ENCODE measurements at regions not wholly inside any gene's neighbourhood (a gene's known extent, or its start where the extent isn't known, plus 50 kb on each side); places are given as distances from the start of the nearest gene placed in this dataset.

DNA sequence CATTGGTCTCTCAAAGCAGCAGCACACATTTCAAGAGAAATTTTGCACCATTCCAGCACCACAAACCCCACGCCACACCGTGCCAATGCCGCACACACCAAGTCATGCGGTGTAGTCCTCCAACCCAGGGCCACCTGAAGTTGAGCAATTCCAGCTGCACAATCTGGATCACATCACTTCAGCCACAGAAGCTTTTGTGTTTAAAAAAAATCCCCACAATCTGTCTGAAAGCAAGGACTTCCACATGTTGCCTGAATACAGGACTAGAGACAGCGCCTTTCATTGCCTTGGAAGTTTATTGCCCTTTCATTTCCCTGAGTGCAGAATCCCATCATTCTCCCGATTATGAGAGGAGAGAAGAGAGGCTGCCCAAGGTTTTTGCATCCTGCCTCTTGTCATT is 175.6 kb upstream of the BCL6 start:
- Histone ChIP-seq H3K4me1 (peaks cover 0 to 38% of the 10 kb centered on the region in 2 donors), H3K36me3 (no peaks in the 10 kb centered on the region), H3K9me3 (peaks cover 0 to 11% of the 10 kb centered on the region in 2 donors), H3K27ac (no peak overlapping the region), H3K4me3 (no peak overlapping the region), H3K27me3 (no peaks in the 10 kb centered on the region)
- ATAC-seq, result peak; percentile 31
- DNase-seq, result no peak
- intact Hi-C loops (cut with DNase I), result no loop called here
- TF ChIP-seq, protein P1, sequence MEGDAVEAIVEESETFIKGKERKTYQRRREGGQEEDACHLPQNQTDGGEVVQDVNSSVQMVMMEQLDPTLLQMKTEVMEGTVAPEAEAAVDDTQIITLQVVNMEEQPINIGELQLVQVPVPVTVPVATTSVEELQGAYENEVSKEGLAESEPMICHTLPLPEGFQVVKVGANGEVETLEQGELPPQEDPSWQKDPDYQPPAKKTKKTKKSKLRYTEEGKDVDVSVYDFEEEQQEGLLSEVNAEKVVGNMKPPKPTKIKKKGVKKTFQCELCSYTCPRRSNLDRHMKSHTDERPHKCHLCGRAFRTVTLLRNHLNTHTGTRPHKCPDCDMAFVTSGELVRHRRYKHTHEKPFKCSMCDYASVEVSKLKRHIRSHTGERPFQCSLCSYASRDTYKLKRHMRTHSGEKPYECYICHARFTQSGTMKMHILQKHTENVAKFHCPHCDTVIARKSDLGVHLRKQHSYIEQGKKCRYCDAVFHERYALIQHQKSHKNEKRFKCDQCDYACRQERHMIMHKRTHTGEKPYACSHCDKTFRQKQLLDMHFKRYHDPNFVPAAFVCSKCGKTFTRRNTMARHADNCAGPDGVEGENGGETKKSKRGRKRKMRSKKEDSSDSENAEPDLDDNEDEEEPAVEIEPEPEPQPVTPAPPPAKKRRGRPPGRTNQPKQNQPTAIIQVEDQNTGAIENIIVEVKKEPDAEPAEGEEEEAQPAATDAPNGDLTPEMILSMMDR (IDR thresholded peaks at IDR 0.05), result no peak

DNA sequence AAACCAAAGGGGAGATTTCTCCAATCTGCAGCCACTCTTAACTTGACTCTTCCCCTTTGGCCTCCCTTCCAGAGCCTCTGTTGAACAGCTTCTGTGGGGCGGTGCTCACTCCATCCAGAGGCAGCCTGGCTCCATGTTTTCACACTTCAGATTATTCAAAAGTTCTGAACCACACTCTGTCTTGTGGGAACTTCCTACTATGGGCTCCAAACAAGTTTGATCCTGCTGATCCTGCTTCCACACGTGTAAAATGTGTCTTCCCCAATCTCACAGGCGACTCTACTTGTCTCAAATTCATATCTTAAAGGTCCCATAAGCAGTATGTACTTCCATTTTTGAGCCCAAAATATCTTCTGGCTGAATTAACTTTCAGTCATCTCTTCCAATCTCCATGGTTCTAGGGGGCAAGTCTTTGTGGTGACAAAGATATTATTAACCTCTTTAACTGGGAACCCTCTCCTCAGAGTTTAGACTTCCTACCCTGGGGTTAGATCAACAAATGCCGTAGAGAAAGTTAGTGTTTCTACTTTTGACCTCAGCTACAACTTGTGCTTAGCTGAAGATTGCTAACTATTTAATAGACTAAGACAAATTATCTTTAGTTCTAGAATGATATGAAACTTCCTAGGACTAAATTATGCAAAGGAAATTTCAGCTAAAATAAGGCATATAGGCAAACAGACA is 176.3 kb upstream of the BCL6 start:
- no peaks in the 10 kb centered on the region for H3K36me3 ChIP-seq
- DNase-seq (no peak), ATAC-seq (no peak)
- no peak overlapping the region for H3K4me3 ChIP-seq
- H3K27ac ChIP-seq, result no peak overlapping the region
- H3K4me1 ChIP-seq, result peaks cover 0 to 37% of the 10 kb centered on the region in 2 donors
- intact Hi-C loops (cut with DNase I), result no loop called here
- H3K27me3 ChIP-seq, result no peaks in the 10 kb centered on the region
- H3K9me3 ChIP-seq, result peaks cover 0 to 11% of the 10 kb centered on the region in 2 donors
- TF ChIP-seq, protein P1 (IDR thresholded peaks at IDR 0.05), result no peak

DNA sequence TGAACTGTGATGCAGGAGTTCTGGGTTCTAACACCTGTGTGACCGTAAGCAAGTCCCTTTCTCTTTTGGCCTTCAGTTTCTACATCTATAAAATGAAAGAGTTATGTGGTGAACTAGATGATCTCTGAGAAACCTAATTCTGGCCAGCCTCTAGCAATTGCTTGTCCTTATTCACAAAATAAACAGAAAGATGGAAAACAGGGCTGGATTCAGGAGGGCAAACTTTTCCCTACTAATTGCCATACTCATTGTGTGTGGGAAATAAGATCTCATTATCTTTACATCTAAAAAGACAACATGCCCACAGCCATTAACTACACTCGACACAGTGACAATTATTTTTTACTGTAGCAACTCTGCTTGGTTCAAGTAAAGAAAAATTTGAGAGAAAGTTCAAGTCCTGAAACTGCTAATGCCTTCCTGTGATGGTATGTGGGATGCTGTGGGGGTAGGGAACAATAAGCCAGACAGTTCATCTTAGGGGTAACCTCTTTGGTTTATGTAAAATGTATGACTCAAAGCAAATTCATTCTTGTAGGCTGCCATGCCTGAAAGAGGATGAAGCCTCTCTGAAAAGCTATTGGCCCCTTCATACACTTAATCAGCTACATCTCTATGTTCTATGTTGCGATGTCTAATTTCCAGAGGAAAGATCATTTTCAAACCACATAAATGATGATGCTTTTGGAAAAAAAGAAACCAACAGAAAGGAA is 177.6 kb upstream of the BCL6 start:
- Histone ChIP-seq H3K4me3 (no peak overlapping the region), H3K9me3 (peaks cover 0 to 11% of the 10 kb centered on the region in 2 donors), H3K27ac (no peak overlapping the region), H3K36me3 (no peaks in the 10 kb centered on the region), H3K27me3 (no peaks in the 10 kb centered on the region), H3K4me1 (peaks cover 0 to 27% of the 10 kb centered on the region in 2 donors)
- intact Hi-C loops (cut with DNase I), result no loop called here
- no peak for ATAC-seq
- TF ChIP-seq, protein P1 (IDR thresholded peaks at IDR 0.05), result no peak
- DNase-seq, result no peak

DNA sequence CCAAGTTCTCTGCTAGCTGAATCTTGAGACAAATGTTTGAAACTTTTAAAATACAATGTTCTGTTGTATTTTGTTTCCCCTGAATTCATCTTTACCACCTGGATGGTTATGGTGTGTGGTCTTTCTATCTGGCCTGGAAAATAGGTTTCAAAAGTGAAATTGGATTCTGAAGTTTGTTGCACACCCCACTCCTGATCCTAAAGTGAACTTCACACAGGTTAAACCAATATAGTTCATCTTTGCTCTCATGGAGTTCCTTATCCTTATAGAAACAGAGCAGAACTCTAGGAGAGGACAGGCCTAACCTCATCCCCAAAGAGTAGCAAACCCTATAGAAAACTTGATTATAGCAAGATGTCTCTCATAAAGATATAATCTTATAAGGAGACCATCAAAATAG is 179.4 kb upstream of the BCL6 start:
- ATAC-seq (no peak), DNase-seq (no peak)
- H3K9me3 ChIP-seq, result peaks cover 0 to 11% of the 10 kb centered on the region in 2 donors
- TF ChIP-seq, protein P1 (IDR thresholded peaks at IDR 0.05), result no peak
- no peak overlapping the region for H3K4me3 ChIP-seq
- H3K4me1 ChIP-seq, result peaks cover 0 to 9% of the 10 kb centered on the region in 2 donors
- intact Hi-C loops (cut with DNase I), result no loop called here
- H3K27ac ChIP-seq, result no peak overlapping the region
- no peaks in the 10 kb centered on the region for H3K27me3 ChIP-seq
- no peaks in the 10 kb centered on the region for H3K36me3 ChIP-seq

DNA sequence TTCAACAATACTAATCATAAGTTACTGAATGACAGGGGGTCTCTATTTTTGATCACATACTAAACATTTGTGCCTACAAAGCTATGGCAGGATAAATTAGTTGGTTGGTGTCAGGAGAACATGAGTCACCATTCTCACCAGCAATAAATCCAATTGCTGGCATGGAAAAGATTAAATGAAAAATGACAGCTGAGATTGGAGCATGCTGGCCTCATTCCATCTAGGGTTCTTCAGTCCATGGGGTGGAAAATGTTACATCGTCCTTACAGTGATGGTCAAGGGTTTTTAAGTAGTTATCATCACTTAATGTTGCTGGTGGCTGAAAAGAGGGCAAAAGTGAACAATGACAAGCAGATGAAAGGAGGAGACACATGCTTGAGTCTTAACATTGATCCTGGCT is 180.1 kb upstream of the BCL6 start:
- no peak for ATAC-seq
- H3K27me3 ChIP-seq, result no peaks in the 10 kb centered on the region

More for the DNA sequence above, 180.1 kb upstream of the BCL6 start:
- H3K4me1 ChIP-seq, result peaks cover 0 to 5% of the 10 kb centered on the region in 2 donors
- DNase-seq, result no peak
- no peaks in the 10 kb centered on the region for H3K36me3 ChIP-seq
- intact Hi-C loops (cut with DNase I), result no loop called here
- peaks cover 0 to 11% of the 10 kb centered on the region in 2 donors for H3K9me3 ChIP-seq
- TF ChIP-seq, protein P1 (IDR thresholded peaks at IDR 0.05), result no peak
- no peak overlapping the region for H3K4me3 ChIP-seq
- H3K27ac ChIP-seq, result no peak overlapping the region
